A204.1 (cell line): ENCODE measurements at regions not wholly inside any gene's neighbourhood (a gene's known extent, or its start where the extent isn't known, plus 50 kb on each side); places are given as distances from the start of the nearest gene placed in this dataset.

ENCODE experiments used
- FAIRE-seq: peaks from 2 replicates; lab custom pipeline; 2012; peaks lifted over from hg19 to GRCh38; lab: Jason Lieb, UNC

GRCh38 chr18:56217406-56217805, 421.0 kb downstream of the TXNL1 start:
- no peak for FAIRE-seq

- no peak for FAIRE-seq
Measured at GRCh38 chr18:56214706-56215105, 423.7 kb downstream of the TXNL1 start.

GRCh38 chr18:56210520-56210919, 427.9 kb downstream of the TXNL1 start:
- FAIRE-seq, result no peak

- FAIRE-seq, result no peak
Measured at GRCh38 chr18:56207989-56208388, 430.4 kb downstream of the TXNL1 start.

GRCh38 chr18:56204052-56204451, 434.3 kb downstream of the TXNL1 start:
- no peak for FAIRE-seq

- no peak for FAIRE-seq
Measured at GRCh38 chr18:56202678-56203077, 435.7 kb downstream of the TXNL1 start.

- no peak for FAIRE-seq
Measured at GRCh38 chr18:56200381-56200911, 437.9 kb downstream of the TXNL1 start.

- FAIRE-seq, result no peak
Measured at GRCh38 chr18:56199580-56200330, 438.6 kb downstream of the TXNL1 start.

GRCh38 chr18:56197241-56197859, 441.0 kb downstream of the TXNL1 start:
- FAIRE-seq, result no peak

GRCh38 chr18:56196495-56197225, 441.7 kb downstream of the TXNL1 start:
- no peak for FAIRE-seq

GRCh38 chr18:56191334-56191733, 447.1 kb downstream of the TXNL1 start:
- no peak for FAIRE-seq

- no peak for FAIRE-seq
Measured at GRCh38 chr18:56189615-56190014, 448.8 kb downstream of the TXNL1 start.

GRCh38 chr18:56188529-56189275, 449.7 kb downstream of the TXNL1 start:
- no peak for FAIRE-seq

- no peak for FAIRE-seq
Measured at GRCh38 chr18:56186319-56186718, 452.1 kb downstream of the TXNL1 start.

- FAIRE-seq, result no peak
Measured at GRCh38 chr18:56185126-56185525, 453.3 kb downstream of the TXNL1 start.

- FAIRE-seq, result no peak
Measured at GRCh38 chr18:56176751-56177150, 461.6 kb downstream of the TXNL1 start.

- no peak for FAIRE-seq
Measured at GRCh38 chr18:56175330-56176001, 462.9 kb downstream of the TXNL1 start.

- FAIRE-seq, result no peak
Measured at GRCh38 chr18:56173542-56174220, 464.7 kb downstream of the TXNL1 start.

- FAIRE-seq, result peak; percentile 27
Measured at GRCh38 chr18:56172527-56172926, 465.9 kb downstream of the TXNL1 start.

GRCh38 chr18:56171848-56172247, 466.5 kb downstream of the TXNL1 start:
- no peak for FAIRE-seq
